Left ventricle myocardium inferior (tissue), 1 donor: ENCODE measurements at regions not wholly inside any gene's neighbourhood (a gene's known extent, or its start where the extent isn't known, plus 50 kb on each side); places are given as distances from the start of the nearest gene placed in this dataset.
A peak's percentile ranks its signal among the peaks of the same experiment; 100 is the strongest.

Source experiments
- DNase-seq: peaks from one replicate; pipeline ENCODE4 v3.0.0-alpha.2; 2020
- H3K27ac ChIP-seq: fragments of 200-600 bp; replicated peaks from 2 replicates; pipeline ENCODE4 v1.8.0; 2021
- H3K27me3 ChIP-seq: fragments of 200-600 bp; 2 replicates; pipeline ENCODE4 v1.8.0; 2021; ENCODE audit warnings: low read depth
- H3K36me3 ChIP-seq: fragments of 200-600 bp; 2 replicates; pipeline ENCODE4 v1.8.0; 2021
- H3K4me1 ChIP-seq: fragments of 200-600 bp; 2 replicates; pipeline ENCODE4 v1.8.0; 2021
- H3K4me3 ChIP-seq: fragments of 200-600 bp; 2 replicates; pipeline ENCODE4 v1.8.0; 2021; ENCODE audit warnings: mild to moderate bottlenecking, moderate library complexity
- H3K9me3 ChIP-seq: fragments of 200-600 bp; replicated peaks from 2 replicates; pipeline ENCODE4 v1.8.0; 2021
- intact Hi-C: fragments of 100-400 bp; cut with micrococcal nuclease; formaldehyde crosslinking; loops from one replicate; pipeline ENCODE4 v1.11.0; 2022
- TF ChIP-seq, protein P1 (sequence below): fragments of 200-600 bp; IDR thresholded peaks from 2 replicates; pipeline ENCODE4 v1.8.0; 2021; ENCODE audit warnings: antibody characterized with exemption, mild to moderate bottlenecking, borderline replicate concordance
- donor health status: DM: no; HTN: yes; CAD: no; lungs with severe emphysema.

GRCh38 chr12:75872762-75873161 lies 158.8 kb downstream of the PHLDA1 start:
- H3K4me3 ChIP-seq = no peak overlapping the region
- H3K4me1 ChIP-seq = peaks cover 7% of the 10 kb centered on the region
- DNase-seq = no peak
- H3K9me3 ChIP-seq = no peaks in the 10 kb centered on the region
- intact Hi-C loops = no loop called here
- no peak overlapping the region for H3K27ac ChIP-seq
- TF ChIP-seq, protein P1, sequence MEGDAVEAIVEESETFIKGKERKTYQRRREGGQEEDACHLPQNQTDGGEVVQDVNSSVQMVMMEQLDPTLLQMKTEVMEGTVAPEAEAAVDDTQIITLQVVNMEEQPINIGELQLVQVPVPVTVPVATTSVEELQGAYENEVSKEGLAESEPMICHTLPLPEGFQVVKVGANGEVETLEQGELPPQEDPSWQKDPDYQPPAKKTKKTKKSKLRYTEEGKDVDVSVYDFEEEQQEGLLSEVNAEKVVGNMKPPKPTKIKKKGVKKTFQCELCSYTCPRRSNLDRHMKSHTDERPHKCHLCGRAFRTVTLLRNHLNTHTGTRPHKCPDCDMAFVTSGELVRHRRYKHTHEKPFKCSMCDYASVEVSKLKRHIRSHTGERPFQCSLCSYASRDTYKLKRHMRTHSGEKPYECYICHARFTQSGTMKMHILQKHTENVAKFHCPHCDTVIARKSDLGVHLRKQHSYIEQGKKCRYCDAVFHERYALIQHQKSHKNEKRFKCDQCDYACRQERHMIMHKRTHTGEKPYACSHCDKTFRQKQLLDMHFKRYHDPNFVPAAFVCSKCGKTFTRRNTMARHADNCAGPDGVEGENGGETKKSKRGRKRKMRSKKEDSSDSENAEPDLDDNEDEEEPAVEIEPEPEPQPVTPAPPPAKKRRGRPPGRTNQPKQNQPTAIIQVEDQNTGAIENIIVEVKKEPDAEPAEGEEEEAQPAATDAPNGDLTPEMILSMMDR = no peak
- H3K36me3 ChIP-seq = no peaks in the 10 kb centered on the region
- no peaks in the 10 kb centered on the region for H3K27me3 ChIP-seq

- Histone ChIP-seq H3K4me1 (peaks cover 7% of the 10 kb centered on the region), H3K9me3 (no peaks in the 10 kb centered on the region), H3K27ac (no peak overlapping the region), H3K4me3 (no peak overlapping the region), H3K27me3 (no peaks in the 10 kb centered on the region), H3K36me3 (no peaks in the 10 kb centered on the region)
- TF ChIP-seq, protein P1 = no peak
- no peak for DNase-seq
- intact Hi-C loops = no loop called here
These were observed 160.7 kb downstream of the PHLDA1 start for GRCh38 chr12:75870878-75871277.

DNA sequence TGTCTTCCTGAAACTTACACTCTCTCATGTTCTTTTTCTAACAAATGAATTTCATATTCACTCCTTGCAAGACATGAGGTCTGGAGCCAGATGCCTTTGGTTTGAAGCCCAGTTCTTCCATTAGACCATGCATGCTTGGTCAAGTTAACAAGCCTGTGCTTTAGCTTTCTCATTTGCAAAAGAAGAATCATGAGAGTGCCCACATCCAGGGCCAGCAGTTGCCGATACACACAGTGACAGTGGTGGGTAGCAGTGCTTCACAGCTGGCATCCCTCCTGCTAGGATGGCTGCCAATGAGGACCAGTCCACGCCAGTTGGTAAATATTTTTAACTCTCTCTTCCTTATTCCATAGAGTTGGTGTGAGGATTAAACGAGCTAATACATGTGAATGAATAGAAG lies 163.1 kb downstream of the PHLDA1 start:
- H3K27ac ChIP-seq = no peak overlapping the region
- peaks cover 7% of the 10 kb centered on the region for H3K4me1 ChIP-seq
- no peaks in the 10 kb centered on the region for H3K36me3 ChIP-seq
- no peaks in the 10 kb centered on the region for H3K9me3 ChIP-seq
- intact Hi-C loops = no loop called here
- H3K27me3 ChIP-seq = no peaks in the 10 kb centered on the region
- peak; percentile 26 for DNase-seq
- no peak overlapping the region for H3K4me3 ChIP-seq
- TF ChIP-seq, protein P1 = no peak

DNA sequence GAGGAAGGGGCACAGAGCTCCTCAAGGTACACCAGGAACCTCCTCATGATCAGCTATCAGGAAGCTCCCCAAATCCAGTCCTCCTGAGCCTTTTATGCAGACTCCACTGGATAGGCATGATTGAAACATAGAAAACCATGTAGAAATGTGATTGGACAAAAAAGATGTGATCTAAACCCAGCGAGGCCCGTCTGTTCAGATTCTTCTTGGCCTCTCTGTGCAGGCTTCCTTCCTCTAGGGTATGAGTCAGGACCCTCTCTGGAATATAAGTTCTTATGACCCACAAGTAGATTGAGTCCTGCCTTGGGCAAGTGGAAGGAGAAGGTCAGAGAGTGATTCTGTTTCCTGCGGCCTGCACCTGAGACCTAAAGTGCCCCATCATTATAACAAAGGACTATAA lies 166.3 kb downstream of the PHLDA1 start:
- H3K27ac ChIP-seq = no peak overlapping the region
- H3K36me3 ChIP-seq = no peaks in the 10 kb centered on the region
- peaks cover 7% of the 10 kb centered on the region for H3K4me1 ChIP-seq
- TF ChIP-seq, protein P1 = no peak
- DNase-seq = no peak
- H3K4me3 ChIP-seq = no peak overlapping the region
- H3K27me3 ChIP-seq = no peaks in the 10 kb centered on the region
- intact Hi-C loops = no loop called here
- no peaks in the 10 kb centered on the region for H3K9me3 ChIP-seq

DNA sequence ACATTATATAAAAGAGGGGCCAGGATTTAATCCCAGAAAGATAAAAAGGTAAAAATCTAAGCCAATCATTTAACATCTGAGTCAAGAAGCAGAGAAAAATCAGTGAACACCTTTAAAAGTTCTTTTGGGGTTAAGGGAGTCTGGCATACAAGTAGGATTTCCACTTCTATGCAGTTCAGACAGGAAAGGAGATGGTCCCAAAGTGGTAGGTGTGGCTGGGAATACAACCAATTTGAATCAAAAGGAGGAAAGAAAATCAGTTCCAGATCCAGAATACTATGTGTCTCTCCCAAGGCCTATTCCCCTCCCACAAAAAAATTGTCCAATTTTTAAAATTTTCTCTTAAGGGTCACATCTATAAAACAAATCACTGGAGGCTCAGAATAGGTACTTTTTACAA lies 167.4 kb downstream of the PHLDA1 start:
- no peak for DNase-seq
- Histone ChIP-seq H3K4me3 (no peak overlapping the region), H3K9me3 (no peaks in the 10 kb centered on the region), H3K36me3 (no peaks in the 10 kb centered on the region), H3K27me3 (no peaks in the 10 kb centered on the region), H3K27ac (no peak overlapping the region), H3K4me1 (peaks cover 7% of the 10 kb centered on the region)
- intact Hi-C loops = no loop called here
- TF ChIP-seq, protein P1 = no peak

DNA sequence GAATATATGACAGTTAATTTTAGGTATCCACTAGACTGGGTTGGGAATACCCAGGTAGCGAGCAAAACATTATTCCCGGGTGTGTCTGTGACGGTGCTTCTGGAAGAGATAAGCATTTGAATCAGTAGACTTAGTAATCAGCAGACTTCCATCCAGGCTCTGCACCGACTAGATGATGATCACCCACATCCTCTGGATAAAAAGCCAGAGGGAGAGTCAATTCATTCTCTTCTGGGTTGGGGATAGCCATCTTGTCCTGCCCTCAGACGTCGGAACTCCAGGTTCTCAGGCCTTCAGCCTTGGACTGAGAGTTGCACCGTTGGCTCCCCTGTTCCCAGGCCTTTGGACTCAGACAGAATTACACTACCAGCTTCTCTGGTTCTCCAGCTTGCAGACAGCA lies 168.0 kb downstream of the PHLDA1 start:
- H3K4me3 ChIP-seq = no peak overlapping the region
- H3K27ac ChIP-seq = no peak overlapping the region
- no peaks in the 10 kb centered on the region for H3K36me3 ChIP-seq
- no peaks in the 10 kb centered on the region for H3K9me3 ChIP-seq
- DNase-seq = no peak
- intact Hi-C loops = no loop called here
- TF ChIP-seq, protein P1 = no peak
- peaks cover 3% of the 10 kb centered on the region for H3K4me1 ChIP-seq
- no peaks in the 10 kb centered on the region for H3K27me3 ChIP-seq
